H1 (cell line): ENCODE measurements at regions not wholly inside any gene's neighbourhood (a gene's known extent, or its start where the extent isn't known, plus 50 kb on each side); places are given as distances from the start of the nearest gene placed in this dataset.

ENCODE experiments used
- CTCF ChIA-PET: fragments of 300-600 bp; sonication (Branson Sonifier 250); formaldehyde crosslinking; loops from one replicate; lab custom pipeline; 2021; ENCODE audit not compliant: partially characterized antibody; lab: Charles Lee
- POLR2A ChIA-PET: fragments of 300-600 bp; sonication (Branson Sonifier 250); formaldehyde crosslinking; loops from one replicate; lab custom pipeline; 2021; ENCODE audit warnings: inconsistent platforms; ENCODE audit not compliant: partially characterized antibody; lab: Charles Lee
- DNase-seq, 2 experiments: peaks; one replicate each; pipeline versions ENCODE4 v3.0.0 to v3.0.0-alpha.2; 2010 to 2022; ENCODE audit warnings: low spot score in 2 of 2, low read depth in 1 of 2, mixed read lengths in 1 of 2
- FAIRE-seq: peaks from 2 replicates; lab custom pipeline; 2011; peaks lifted over from hg19 to GRCh38; lab: Jason Lieb, UNC
- H2AFZ ChIP-seq: 2 replicates; pipeline ENCODE4 v1.8.1; 2012; ENCODE audit warnings: low read length, inconsistent platforms
- H2AK5ac ChIP-seq: 2 replicates; pipeline ENCODE4 v1.6.1; 2013; ENCODE audit warnings: low read depth, low read length
- H2BK120ac ChIP-seq: replicated peaks from 2 replicates; pipeline ENCODE3; 2013; ENCODE audit warnings: low read depth, low read length, inconsistent platforms
- H2BK12ac ChIP-seq: 2 replicates; pipeline ENCODE4 v1.6.1; 2013; ENCODE audit warnings: low read depth, low read length
- H2BK15ac ChIP-seq: 2 replicates; pipeline ENCODE4 v1.6.1; 2013; ENCODE audit warnings: low read length
- H2BK20ac ChIP-seq: 2 replicates; pipeline ENCODE4 v1.6.1; 2013; ENCODE audit warnings: low read length
- H2BK5ac ChIP-seq: 2 replicates; pipeline ENCODE4 v1.6.1; 2013; ENCODE audit warnings: low read depth, low read length
- H3K14ac ChIP-seq: 2 replicates; pipeline ENCODE4 v1.6.1; 2013; ENCODE audit warnings: inconsistent platforms; ENCODE audit not compliant: insufficient read length
- H3K18ac ChIP-seq: 2 replicates; pipeline ENCODE4 v1.6.1; 2013; ENCODE audit warnings: low read length; ENCODE audit errors: extremely low read depth
- H3K23ac ChIP-seq: 2 replicates; pipeline ENCODE4 v1.6.1; 2013; ENCODE audit warnings: inconsistent platforms; ENCODE audit not compliant: insufficient read length
- H3K23me2 ChIP-seq: 2 replicates; pipeline ENCODE4 v1.6.1; 2013; ENCODE audit warnings: low read depth, low read length
- H3K27ac ChIP-seq: 2 replicates; pipeline ENCODE4 v1.6.1; 2011; ENCODE audit warnings: low read depth, low read length, inconsistent platforms
- H3K27me3 ChIP-seq, 4 experiments: replicated peaks in 1 of 4; 1 replicate in 1 of 4; 2 replicates in 3 of 4; pipeline versions ENCODE4 v1.6.1 to v1.8.1; 2011 to 2013; ENCODE audit warnings: low read length in 3 of 4, mild to moderate bottlenecking in 3 of 4, inconsistent platforms in 2 of 4, mixed read lengths in 2 of 4, moderate library complexity in 1 of 4; ENCODE audit not compliant: control insufficient read depth in 3 of 4, insufficient read depth in 3 of 4; ENCODE audit errors: extremely low read depth in 1 of 4
- H3K36me3 ChIP-seq, 4 experiments: 2 replicates each; pipeline versions ENCODE4 v1.6.1 to v1.8.1; 2011 to 2013; ENCODE audit warnings: mild to moderate bottlenecking in 4 of 4, low read length in 3 of 4, moderate library complexity in 2 of 4, control low read depth in 1 of 4, inconsistent platforms in 1 of 4; ENCODE audit not compliant: insufficient read depth in 4 of 4, control insufficient read depth in 2 of 4
- H3K4ac ChIP-seq: replicated peaks from 2 replicates; pipeline ENCODE3; 2013; ENCODE audit warnings: low read length, low read depth, mixed read lengths, inconsistent platforms; ENCODE audit not compliant: insufficient read length
- H3K4me1 ChIP-seq, 4 experiments: replicated peaks in 1 of 4; 1 replicate in 1 of 4; 2 replicates in 3 of 4; pipeline versions ENCODE4 v1.6.1 to v1.8.1; 2011 to 2013; ENCODE audit warnings: low read length in 3 of 4, inconsistent platforms in 2 of 4, mixed read lengths in 1 of 4; ENCODE audit not compliant: insufficient read depth in 4 of 4, control insufficient read depth in 3 of 4
- H3K4me2 ChIP-seq, 2 experiments: 2 replicates each; pipeline versions ENCODE4 v1.6.1 to v1.8.1; 2011 to 2013; ENCODE audit warnings: low read depth in 2 of 2, low read length in 2 of 2, control low read depth in 1 of 2, inconsistent platforms in 1 of 2, mild to moderate bottlenecking in 1 of 2; ENCODE audit not compliant: insufficient read depth in 1 of 2
- H3K4me3 ChIP-seq, 4 experiments: fragments of 200-600, 300-600 bp in 1 of 4; sonication (generic), shearing (Covaris generic), sonication (Bioruptor Twin) in 1 of 4; 2 replicates each; pipeline versions ENCODE4 v1.5.1 to v1.8.1; 2011 to 2016; ENCODE audit warnings: low read length in 4 of 4, low read depth in 3 of 4, control low read depth in 2 of 4, inconsistent platforms in 2 of 4, mild to moderate bottlenecking in 2 of 4, mixed read lengths in 1 of 4, moderate library complexity in 1 of 4; ENCODE audit not compliant: insufficient read depth in 2 of 4; ENCODE audit errors: extremely low read depth in 1 of 4
- H3K56ac ChIP-seq: replicated peaks from 2 replicates; pipeline ENCODE3; 2013; ENCODE audit warnings: low read depth, mild to moderate bottlenecking, mixed read lengths, low read length, inconsistent platforms; ENCODE audit not compliant: insufficient read length
- H3K79me1 ChIP-seq: 2 replicates; pipeline ENCODE4 v1.6.1; 2013; ENCODE audit warnings: low read depth, low read length, control low read depth
- H3K79me2 ChIP-seq, 2 experiments: 2 replicates each; pipeline versions ENCODE4 v1.6.1 to v1.8.1; 2012 to 2013; ENCODE audit warnings: low read length in 2 of 2, mild to moderate bottlenecking in 2 of 2, inconsistent platforms in 1 of 2; ENCODE audit not compliant: insufficient read depth in 2 of 2, control insufficient read depth in 1 of 2
- H3K9ac ChIP-seq, 4 experiments: replicated peaks in 1 of 4; 1 replicate in 1 of 4; 2 replicates in 3 of 4; pipeline versions ENCODE4 v1.6.1 to v1.8.1; 2011 to 2013; ENCODE audit warnings: low read depth in 3 of 4, low read length in 3 of 4, control low read depth in 2 of 4, mild to moderate bottlenecking in 2 of 4, moderate library complexity in 2 of 4, inconsistent platforms in 1 of 4; ENCODE audit errors: extremely low read depth in 1 of 4
- H3K9me3 ChIP-seq, 2 experiments: 2 replicates each; pipeline versions ENCODE4 v1.6.1 to v1.8.1; 2012 to 2013; ENCODE audit warnings: mild to moderate bottlenecking in 2 of 2, moderate library complexity in 2 of 2, control low read depth in 1 of 2, inconsistent platforms in 1 of 2, low read depth in 1 of 2, low read length in 1 of 2, mixed read lengths in 1 of 2; ENCODE audit not compliant: insufficient read depth in 2 of 2
- H4K20me1 ChIP-seq, 2 experiments: replicated peaks in 1 of 2; 2 replicates each; pipeline versions ENCODE3 to v1.8.1; 2011 to 2013; ENCODE audit warnings: inconsistent platforms in 2 of 2, low read length in 2 of 2, mild to moderate bottlenecking in 1 of 2; ENCODE audit not compliant: insufficient read depth in 2 of 2, control insufficient read depth in 1 of 2
- H4K5ac ChIP-seq: 2 replicates; pipeline ENCODE4 v1.6.1; 2013; ENCODE audit warnings: low read length, low read depth, mixed read lengths, inconsistent platforms; ENCODE audit not compliant: insufficient read length
- H4K8ac ChIP-seq: 2 replicates; pipeline ENCODE4 v1.8.0; 2013; ENCODE audit warnings: mild to moderate bottlenecking, moderate library complexity, low read length, inconsistent platforms; ENCODE audit not compliant: insufficient read depth; ENCODE audit errors: extremely low read depth
- H4K91ac ChIP-seq: replicated peaks from 2 replicates; pipeline ENCODE3; 2013; ENCODE audit warnings: low read length, mixed read lengths, inconsistent platforms; ENCODE audit not compliant: insufficient read length
- BRCA1 ChIP-seq: IDR thresholded peaks from 2 replicates; pipeline ENCODE4 v1.6.1; 2012; ENCODE audit warnings: low read depth, low read length, improper control_type of control experiment
- CTCF ChIP-seq, 3 experiments: IDR thresholded peaks; 1 replicate in 2 of 3; 2 replicates in 1 of 3; pipeline versions ENCODE4 v1.5.1 to v1.6.1; 2011; ENCODE audit warnings: low read length in 3 of 3, mild to moderate bottlenecking in 3 of 3, inconsistent platforms in 2 of 3, low read depth in 1 of 3, moderate library complexity in 1 of 3; ENCODE audit not compliant: insufficient read depth in 1 of 3; ENCODE audit errors: control extremely low read depth in 1 of 3
- MAX ChIP-seq: IDR thresholded peaks from 2 replicates; pipeline ENCODE4 v1.6.1; 2012; ENCODE audit warnings: inconsistent platforms
- RAD21 ChIP-seq, 2 experiments: IDR thresholded peaks in 1 of 2; conservative IDR thresholded peaks in 1 of 2; 2 replicates each; pipeline ENCODE4 v1.6.1; 2011; ENCODE audit warnings: low read depth in 2 of 2, low read length in 2 of 2, improper control_type of control experiment in 1 of 2, inconsistent platforms in 1 of 2, mild to moderate bottlenecking in 1 of 2, moderate library complexity in 1 of 2
- TAF1 ChIP-seq: IDR thresholded peaks from 2 replicates; pipeline ENCODE4 v1.6.1; 2011; ENCODE audit warnings: mild to moderate bottlenecking, low read depth, low read length
- TEAD4 ChIP-seq: IDR thresholded peaks from 2 replicates; pipeline ENCODE4 v1.6.1; 2012; ENCODE audit warnings: low read depth, low read length, inconsistent platforms, mixed read lengths
- WGBS, 2 experiments: shearing (Covaris generic) in 1 of 2; methylation state at CpG; one replicate each; pipeline versions ENCODE4 v1.1.6 to v1.1.7; 2013 to 2015; ENCODE audit warnings: low lambda C conversion rate in 2 of 2, mixed read lengths in 2 of 2, inconsistent platforms in 1 of 2, low coverage in 1 of 2, missing lambda C conversion rate in 1 of 2; ENCODE audit not compliant: insufficient replicate concordance in 2 of 2, insufficient coverage in 1 of 2, insufficient read length in 1 of 2; ENCODE audit errors: extremely low coverage in 1 of 2, missing lambda C conversion rate in 1 of 2; 5-methylcytosine and 5-hydroxymethylcytosine counted together

- H2AK5ac ChIP-seq: no peak overlapping the region
- H4K20me1 ChIP-seq: no peaks in the 10 kb centered on the region
- H3K4me3 ChIP-seq: no peak overlapping the region
- no peaks in the 10 kb centered on the region for H3K79me1 ChIP-seq
- no peak overlapping the region for H2BK120ac ChIP-seq
- no peaks in the 10 kb centered on the region for H3K23me2 ChIP-seq
- no peak overlapping the region for H2BK5ac ChIP-seq
- H4K91ac ChIP-seq: no peak overlapping the region
- H3K56ac ChIP-seq: no peak overlapping the region
- H3K27ac ChIP-seq: no peak overlapping the region
- CTCF ChIA-PET: interaction anchor here (0.6 to 1.4 kb wide), 6 partner anchors 11 to 536 kb away, joined by 3 to 5 read pairs (median 3); no protein-coding TSS in a partner anchor
- H3K18ac ChIP-seq: no peak overlapping the region
- peak; percentile 3 to 61 for DNase-seq
- 42% methylated on average over 5 of the region's 9 CpGs; no CpG with 5 or more reads in 1 of the 2 experiments for WGBS, 2 experiments
- H3K9me3 ChIP-seq: no peaks in the 10 kb centered on the region
- no peaks in the 10 kb centered on the region for H3K36me3 ChIP-seq
- H3K9ac ChIP-seq: no peak overlapping the region
- no peak overlapping the region for H2BK20ac ChIP-seq
- H2AFZ ChIP-seq: no peak overlapping the region
- no peak overlapping the region for H3K23ac ChIP-seq
- no peak overlapping the region for H4K8ac ChIP-seq
- no peak overlapping the region for H3K4ac ChIP-seq
- no peak overlapping the region for H2BK12ac ChIP-seq
- H3K4me2 ChIP-seq: no peak overlapping the region
- H3K4me1 ChIP-seq: no peaks in the 10 kb centered on the region
- no peaks in the 10 kb centered on the region for H3K27me3 ChIP-seq
- no peak overlapping the region for H2BK15ac ChIP-seq
- no peak overlapping the region for H4K5ac ChIP-seq
- TF ChIP-seq BRCA1 (no peak), TAF1 (no peak), RAD21 (IDR thresholded peaks at IDR 0.05 in 1 of 2, conservative IDR thresholded peaks at IDR 0.05 in 1 of 2; ENCODE audit: low read depth in 2 of 2, low read length in 2 of 2) (peak; percentile 56 to 65), CTCF (IDR thresholded peaks at IDR 0.05; ENCODE audit: control extremely low read depth in 1 of 3, insufficient read depth in 1 of 3, low read depth in 1 of 3, low read length in 3 of 3) (peak; percentile 46 to 74 (median 54)), MAX (peak; percentile 55; the same call in 1 of the 2 replicates), TEAD4 (peak; percentile 43; the same call in 1 of the 2 replicates)
- TF ChIP-seq, all 59 proteins: peak for 4
- POLR2A ChIA-PET: no interaction called here
- Histone ChIP-seq H3K79me2 (no peaks in the 10 kb centered on the region), H3K14ac (no peak overlapping the region)
- FAIRE-seq: peak; percentile 71
Observed at GRCh38 chrX:27336466-27337091, 126.6 kb downstream of the PPP4R3C start.
